Activated CD4-positive, CD25-positive, alpha-beta regulatory T cell treated with anti-CD3 and anti-CD28 coated beads, Interleukin-2, amount 50 U/mL, for 24 hours (primary cell): ENCODE measurements at regions not wholly inside any gene's neighbourhood (a gene's known extent, or its start where the extent isn't known, plus 50 kb on each side); places are given as distances from the start of the nearest gene placed in this dataset.
A peak's percentile ranks its signal among the peaks of the same experiment; 100 is the strongest.

Source experiments
- ATAC-seq, 2 donors: fragments of 150-1000 bp; cut with Tn5 transposase; one replicate each; pipeline ENCODE4 v1.10.0; 2021; ENCODE audit warnings: mild to moderate bottlenecking in 1 of 2, moderate library complexity in 1 of 2

DNA sequence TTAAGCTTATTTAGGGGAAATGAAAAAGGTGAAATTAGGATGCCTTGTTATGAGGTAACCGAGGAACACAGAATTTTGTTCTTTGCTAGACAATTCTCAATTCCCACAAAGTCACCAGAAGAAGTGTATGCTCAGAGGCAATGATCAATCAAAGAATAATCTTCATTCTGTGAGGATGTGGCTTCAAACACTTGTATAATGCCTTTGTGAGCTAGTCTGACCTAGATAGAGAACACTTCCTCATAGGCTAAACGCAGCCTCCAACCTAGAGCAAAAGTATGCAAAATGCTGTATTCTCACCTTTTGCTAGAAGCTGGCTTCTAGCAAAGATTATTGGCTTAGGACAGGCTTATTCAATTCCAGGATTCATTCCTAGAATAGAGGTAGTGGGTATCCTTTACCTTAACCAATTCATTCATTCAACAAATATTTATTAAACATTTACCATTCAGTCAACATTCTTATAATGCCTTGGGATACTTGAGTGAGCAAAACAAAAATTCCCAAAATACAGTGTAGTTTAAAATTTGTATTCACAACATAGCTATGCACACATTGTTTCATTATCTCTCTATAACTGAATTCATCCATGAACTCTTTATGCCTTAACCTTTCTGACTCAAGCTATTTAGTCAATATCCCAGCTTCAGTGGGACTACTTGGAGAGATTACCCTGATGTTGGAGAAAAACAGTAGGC lies 530.2 kb downstream of the PTPRC start:
- no peak for ATAC-seq

DNA sequence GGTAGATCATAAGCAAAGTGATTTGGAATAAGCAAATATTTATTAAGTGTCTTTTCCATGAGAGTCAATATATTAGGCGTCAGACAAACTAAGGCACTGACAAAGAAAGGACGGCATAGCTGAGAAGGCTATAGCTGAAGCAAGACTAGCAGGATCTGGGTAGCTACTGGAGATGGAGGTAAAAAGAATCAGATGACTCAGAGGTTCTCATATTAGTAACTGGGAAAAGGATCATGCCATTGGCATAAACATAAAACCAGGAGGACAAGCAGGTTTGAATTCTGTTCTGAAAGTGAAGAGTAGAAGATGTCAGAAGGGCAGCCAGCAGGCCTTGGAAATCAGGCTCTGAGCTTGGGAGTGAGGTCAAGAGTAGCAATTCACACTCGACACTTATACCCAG lies 531.9 kb downstream of the PTPRC start:
- no peak for ATAC-seq

DNA sequence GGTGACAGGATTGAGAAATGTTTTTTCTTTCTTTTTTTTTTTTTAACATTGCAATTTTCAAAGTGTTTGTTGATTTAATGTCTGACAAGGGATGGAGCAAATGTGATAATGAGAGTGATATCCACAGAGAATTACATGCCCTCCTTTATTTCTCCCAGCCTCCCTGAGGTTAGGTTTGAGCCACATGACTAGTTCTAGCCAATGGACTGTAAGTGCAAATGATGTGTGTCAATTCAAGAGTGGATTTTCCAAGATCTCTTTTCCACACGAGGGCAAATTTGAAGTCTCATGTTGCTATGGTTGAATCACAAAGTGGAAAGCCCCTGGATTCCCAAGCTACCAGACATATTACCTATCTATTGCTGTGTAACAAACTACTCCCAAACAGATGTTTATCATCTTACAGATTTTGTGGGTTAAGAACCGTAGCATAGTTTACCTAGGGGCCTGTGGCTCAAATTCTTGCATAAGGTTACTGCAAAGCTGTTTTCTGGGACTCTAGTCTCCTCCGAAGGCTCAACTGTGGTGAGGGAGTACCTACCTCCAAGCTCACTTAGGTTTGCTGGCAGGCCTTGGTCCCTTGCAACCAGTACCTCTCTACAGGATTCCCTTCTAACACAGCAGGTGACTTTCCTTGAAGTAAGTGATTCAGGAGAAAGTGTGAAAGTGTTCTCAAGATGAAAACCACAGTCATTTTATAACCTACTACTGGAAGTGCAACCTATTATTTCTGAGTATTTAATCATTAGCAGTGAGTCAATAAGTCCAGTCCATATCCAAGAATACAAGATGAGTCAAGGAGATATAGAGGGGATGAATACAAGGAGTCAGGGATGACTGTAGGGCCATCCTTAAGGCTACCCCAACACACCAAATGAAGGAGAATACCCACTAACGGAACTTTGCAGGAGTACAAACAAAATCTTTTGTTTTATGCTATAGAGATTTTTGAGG lies 533.6 kb downstream of the PTPRC start:
- peak; percentile 8 to 33 for ATAC-seq

DNA sequence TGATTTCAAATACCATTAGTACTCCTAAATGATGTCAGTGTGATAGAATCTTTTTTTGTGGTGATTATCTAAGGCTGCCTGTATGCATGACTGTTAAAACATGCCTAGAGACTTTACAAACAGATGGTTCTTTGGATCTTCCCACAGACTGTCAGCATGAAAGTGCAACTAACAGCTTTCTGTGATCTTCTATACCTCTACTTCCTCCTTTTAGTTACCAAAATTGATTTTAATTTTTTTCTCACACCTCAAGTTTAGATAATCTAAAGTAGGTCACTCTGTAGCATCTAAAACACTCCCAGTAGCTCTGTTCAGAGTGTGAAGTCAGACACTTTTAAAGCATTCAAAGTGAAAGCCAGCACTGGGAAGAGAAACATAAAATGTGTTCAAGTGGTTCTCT lies 534.5 kb downstream of the PTPRC start:
- ATAC-seq = peak; percentile 87

GRCh38 chr1:199174336-199174735 lies 535.5 kb downstream of the PTPRC start:
- no peak for ATAC-seq

DNA sequence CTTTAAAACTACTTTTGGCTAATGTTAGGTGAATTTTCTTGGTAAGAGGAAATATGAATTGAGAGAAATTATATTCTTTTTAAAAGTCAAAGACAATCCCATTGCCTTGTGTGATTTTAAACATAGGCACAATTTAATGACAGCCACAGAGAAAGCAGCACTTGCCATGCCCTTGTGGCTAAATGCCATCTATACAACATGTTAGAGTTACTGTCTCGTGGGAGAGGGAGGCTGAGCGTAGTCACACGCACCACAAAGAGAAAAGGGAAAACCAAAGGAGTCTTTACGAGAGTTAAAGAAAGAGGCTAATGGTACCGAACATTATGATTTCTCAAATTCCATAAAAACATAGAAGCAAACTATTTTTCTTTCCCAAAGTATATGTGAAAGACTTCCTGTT lies 537.9 kb downstream of the PTPRC start:
- ATAC-seq = no peak

DNA sequence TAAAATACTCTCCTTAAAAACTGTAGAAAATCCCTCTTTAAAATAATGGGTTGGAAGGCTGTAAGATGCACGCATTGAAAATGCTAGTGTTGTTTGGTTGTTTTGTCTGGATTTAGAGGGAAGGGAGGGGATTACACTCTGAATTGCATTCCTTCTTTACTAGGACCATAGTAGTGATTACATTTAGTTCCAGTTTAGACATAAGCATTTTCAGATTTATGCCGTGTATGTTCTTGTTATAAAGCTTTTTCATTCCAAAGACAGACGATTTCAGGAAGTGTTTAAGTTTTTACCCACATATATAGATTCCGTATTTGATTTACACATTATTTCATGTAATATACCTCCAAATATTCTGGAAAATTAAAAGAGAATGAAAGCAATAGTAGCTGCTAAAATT lies 538.4 kb downstream of the PTPRC start:
- no peak for ATAC-seq

GRCh38 chr1:199178646-199179045 lies 539.8 kb downstream of the PTPRC start:
- ATAC-seq = no peak

DNA sequence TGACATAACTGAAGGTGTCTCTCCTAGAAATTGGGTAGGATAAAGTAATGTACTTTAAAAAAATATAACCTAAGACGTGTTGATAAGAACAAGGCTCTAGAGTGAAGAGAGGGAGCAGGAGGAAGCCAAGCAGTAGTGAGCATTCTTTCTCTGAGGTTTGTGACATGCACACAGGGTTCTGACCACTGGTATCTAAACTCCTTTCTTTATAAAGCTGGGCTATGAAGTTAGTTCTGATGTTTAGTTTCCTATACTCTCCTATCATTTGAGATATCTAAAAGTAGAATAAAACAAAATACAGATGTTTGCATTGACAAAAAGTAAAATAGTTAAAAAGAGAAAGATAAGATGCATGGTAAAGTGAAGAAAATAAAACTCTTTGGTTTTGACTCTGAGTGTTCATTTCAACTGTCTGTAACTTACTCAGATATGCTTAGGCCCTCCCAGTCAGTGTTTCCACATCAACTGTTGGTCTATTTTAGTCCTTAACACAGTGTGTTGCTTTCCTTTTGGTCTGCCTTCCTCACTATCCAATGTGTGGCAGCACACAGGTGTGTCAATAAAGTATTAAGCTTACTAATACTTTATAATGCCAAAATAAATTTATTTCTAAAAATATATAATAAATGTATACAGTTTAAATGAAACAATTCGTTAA lies 543.5 kb downstream of the PTPRC start:
- no peak for ATAC-seq

DNA sequence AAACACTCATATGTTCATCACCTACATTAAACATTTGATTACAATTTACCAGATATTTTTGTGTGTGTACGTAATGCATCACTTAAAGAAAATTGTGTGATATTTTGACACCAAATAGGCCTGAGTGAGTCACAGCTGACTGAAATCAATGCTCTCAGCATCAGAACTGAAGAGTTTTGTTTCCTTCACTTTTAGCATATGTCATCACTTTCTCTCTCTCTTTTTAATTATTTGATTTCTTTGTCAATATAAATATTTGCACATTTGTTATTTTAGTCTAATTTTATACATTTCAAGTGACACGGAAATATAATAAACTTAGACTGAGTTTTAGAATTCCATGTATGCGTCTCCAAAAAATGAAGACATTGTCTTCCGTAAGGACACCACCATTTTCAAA lies 545.3 kb downstream of the PTPRC start:
- ATAC-seq = no peak

- ATAC-seq = no peak
These were observed 556.0 kb downstream of the PTPRC start for GRCh38 chr1:199194862-199195261.

DNA sequence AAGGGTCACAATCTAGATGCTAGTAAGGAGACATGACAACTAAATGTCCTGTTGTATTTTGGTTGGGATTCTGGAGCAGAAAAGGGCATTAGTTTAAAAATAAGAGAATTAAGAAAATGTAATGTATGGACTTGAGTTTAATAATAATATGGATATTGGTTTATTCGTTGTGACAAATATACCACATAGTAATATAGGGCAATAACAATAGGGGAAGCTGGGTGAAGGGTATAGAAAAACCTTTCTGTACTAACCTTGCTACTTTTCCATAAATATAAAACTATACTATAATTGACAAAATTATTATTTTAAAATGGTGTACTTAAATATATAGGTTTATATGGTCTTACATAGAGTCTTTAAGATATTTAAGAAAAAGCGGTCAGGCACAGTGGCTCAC lies 558.9 kb downstream of the PTPRC start:
- ATAC-seq = no peak

- no peak for ATAC-seq
These were observed 563.5 kb downstream of the PTPRC start for GRCh38 chr1:199202331-199202730.

- ATAC-seq = no peak
These were observed 565.4 kb downstream of the PTPRC start for GRCh38 chr1:199204231-199204630.

DNA sequence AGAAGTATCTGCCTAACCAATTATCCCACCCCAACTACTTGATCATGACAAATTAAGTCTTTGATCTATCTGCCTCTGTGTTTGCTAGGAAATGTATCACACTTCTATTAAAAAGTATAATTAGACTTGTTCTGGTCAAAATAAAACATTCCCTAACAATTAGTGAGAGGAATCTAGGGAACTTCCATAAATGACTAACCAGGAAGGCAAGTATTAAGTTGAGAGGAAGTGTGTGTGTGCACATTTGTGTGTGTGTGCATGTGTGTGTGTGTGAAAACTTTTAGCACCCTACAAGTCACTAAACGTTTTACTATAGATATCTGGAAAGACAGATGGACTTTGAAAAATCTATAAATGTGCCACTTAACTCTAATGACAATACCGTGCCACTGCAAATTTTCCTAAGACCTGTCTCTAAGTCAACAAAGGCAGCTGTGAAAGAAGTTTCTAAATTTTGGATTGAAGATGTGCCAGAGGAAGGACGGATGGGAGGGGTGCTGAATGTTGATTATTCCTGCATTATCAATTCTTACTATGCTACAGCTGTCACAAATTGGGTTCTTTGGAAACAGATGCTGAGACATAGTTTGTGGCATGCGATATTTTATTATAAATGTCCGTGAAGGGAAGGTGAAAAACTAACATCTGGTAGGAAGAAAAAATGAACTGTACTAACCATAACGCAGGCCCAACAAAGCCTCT lies 567.1 kb downstream of the PTPRC start:
- no peak for ATAC-seq

DNA sequence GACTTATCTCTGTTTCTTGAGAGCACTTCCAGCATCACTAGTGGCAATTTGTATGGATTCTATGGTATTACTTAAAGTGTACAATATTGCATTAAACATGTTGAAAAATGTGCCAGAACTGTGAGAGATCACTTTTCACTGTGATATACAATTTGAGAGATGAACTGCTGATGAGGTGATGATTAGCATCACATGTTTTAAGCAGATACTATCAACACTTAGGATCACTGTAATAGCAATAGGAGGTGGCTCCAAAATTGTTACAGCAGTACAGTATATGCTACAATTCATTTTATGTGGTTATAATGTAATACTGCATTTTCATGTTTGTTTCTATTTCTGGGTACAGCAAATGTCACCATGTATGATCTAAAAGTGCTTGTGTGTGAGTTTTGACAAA lies 570.0 kb downstream of the PTPRC start:
- no peak for ATAC-seq

DNA sequence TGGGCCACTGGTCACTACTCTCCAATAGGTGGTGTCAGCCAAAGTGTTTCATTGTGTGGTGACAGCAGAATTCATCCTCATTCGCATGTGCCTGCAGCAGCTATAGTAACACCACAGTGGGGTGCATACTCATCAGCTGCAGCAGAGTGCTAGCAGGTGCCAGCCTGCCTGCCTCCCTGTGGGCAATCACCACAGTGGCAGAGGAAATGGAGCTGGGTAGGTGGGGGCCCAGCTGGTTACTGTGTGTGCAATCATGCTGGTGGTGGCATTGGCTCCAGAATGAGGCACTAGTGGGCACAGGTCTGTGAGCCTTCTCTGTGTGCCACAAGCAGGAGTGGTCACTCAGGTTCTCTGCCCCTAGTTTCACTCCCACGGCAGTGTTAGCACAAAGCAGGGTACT lies 579.2 kb downstream of the PTPRC start:
- ATAC-seq = no peak

GRCh38 chr1:199218533-199218932 lies 579.7 kb downstream of the PTPRC start:
- no peak for ATAC-seq

DNA sequence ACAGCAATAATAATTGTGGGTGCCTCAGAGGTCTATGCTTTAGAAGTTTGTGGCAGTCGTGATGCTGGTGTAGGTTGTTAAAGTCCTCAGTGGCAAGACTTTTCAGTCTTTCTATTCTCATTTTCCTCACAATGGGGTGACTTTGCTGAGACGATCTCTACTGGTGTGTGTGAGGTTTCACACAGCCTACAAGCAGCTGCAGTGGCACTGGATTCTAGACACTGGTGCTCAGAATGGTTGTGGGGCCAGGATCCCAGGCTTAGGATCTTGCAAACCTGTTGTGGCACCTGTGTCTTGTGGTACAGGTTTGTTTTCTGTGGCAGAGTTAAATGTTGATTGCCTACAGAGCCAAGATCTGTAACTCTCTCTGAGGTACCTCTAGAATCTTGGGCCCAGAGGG lies 581.2 kb downstream of the PTPRC start:
- ATAC-seq = no peak

- ATAC-seq = no peak
These were observed 582.7 kb downstream of the PTPRC start for GRCh38 chr1:199221371-199222150.

DNA sequence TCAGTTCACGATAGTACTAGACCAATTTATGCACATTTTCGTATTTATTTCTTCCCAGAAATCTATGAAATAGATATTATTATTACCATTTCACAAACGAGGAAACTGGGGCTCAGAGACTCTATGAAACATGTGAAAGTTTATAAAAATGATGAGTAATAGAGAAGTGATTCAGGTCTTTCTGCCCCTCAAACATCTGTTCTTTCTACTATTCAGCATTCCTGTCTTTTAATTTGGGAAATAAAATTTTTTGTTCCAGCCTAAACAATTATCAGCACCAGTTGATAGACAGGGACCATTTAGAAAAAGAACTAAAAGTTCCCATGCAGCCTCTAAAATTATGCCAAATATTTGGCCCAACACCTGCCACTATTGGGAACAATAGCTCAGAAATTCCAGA lies 585.1 kb downstream of the PTPRC start:
- no peak for ATAC-seq

- peak; percentile 97 to 98 for ATAC-seq
These were observed 587.3 kb downstream of the PTPRC start for GRCh38 chr1:199226163-199226562.
